ENCODE measurements at regions not wholly inside any gene's neighbourhood (a gene's known extent, or its start where the extent isn't known, plus 50 kb on each side); places are given as distances from the start of the nearest gene placed in this dataset.

DNA sequence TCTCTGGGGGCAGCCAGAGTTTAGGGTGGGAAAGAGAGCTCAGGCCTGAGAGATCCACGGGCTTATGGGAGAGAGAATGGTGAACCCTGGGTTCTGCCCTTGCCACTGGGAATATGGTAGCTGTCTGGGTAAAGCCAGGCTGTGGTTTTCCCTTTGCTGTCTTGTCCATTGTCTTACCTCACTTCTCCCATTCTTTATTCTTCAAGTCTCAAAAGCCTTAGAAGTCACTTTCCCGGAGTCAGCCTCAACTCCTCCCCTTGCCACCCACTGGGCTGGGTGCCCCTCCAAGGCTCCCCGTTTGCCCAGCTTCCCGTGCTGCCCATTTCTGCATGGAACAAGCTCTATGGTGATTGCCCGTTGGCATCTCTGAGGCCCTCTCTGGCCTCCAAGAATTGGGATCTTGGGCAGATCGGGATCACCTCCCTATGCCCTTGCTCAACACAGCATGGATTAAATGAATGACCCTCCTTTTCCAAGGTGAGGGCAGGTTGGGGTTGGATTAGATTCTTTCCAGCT lies 228.2 kb downstream of the HAUS1 start:
- Histone ChIP-seq H3K9ac (ENCODE audit: low read length) (no peak overlapping the region), H2AFZ (ENCODE audit: low read depth, low read length) (no peak overlapping the region), H3K4me2 (ENCODE audit: low read length) (no peak overlapping the region), H3K27me3 (ENCODE audit: insufficient read depth, low read length) (peaks cover 23% of the 10 kb centered on the region), H3K79me2 (ENCODE audit: insufficient read depth, low read length) (no peaks in the 10 kb centered on the region), H3K4me1 (ENCODE audit: insufficient read depth, low read length) (peaks cover 14% of the 10 kb centered on the region), H3K27ac (ENCODE audit: low read depth, low read length) (no peak overlapping the region), H3K4me3 (ENCODE audit: insufficient read depth, low read depth, low read length) (no peak overlapping the region), H4K20me1 (ENCODE audit: insufficient read depth, low read length) (no peaks in the 10 kb centered on the region), H3K36me3 (ENCODE audit: insufficient read depth, low read length) (no peaks in the 10 kb centered on the region), H3K9me3 (ENCODE audit: insufficient read depth, low read depth, low read length) (no peaks in the 10 kb centered on the region)
- Mint-ChIP-seq H3K27ac (ENCODE audit: unreplicated experiment) (no peak overlapping the region), H3K36me3 (ENCODE audit: low read depth, unreplicated experiment) (peaks cover 1% of the 10 kb centered on the region), H3K4me3 (ENCODE audit: unreplicated experiment) (peak overlapping the region; percentile 3), H3K27me3 (ENCODE audit: low read depth, unreplicated experiment) (peaks cover 36% of the 10 kb centered on the region), H3K9me3 (ENCODE audit: unreplicated experiment) (no peaks in the 10 kb centered on the region), H3K4me1 (ENCODE audit: low read depth, unreplicated experiment) (peaks cover 12% of the 10 kb centered on the region)
- FAIRE-seq (no peak), DNase-seq (ENCODE audit: low read depth) (no peak)
- TF ChIP-seq EZH2 (IDR thresholded peaks at IDR 0.05; ENCODE audit: insufficient read depth, low read length) = no peak
- TF ChIP-seq CTCF (IDR thresholded peaks at IDR 0.05; ENCODE audit: insufficient read depth, low read depth, low read length) = no peak

GRCh38 chr18:46332921-46333341 lies 228.7 kb downstream of the HAUS1 start:
- Histone ChIP-seq H3K4me1 (ENCODE audit: insufficient read depth, low read length) (peaks cover 14% of the 10 kb centered on the region), H3K36me3 (ENCODE audit: insufficient read depth, low read length) (no peaks in the 10 kb centered on the region), H3K79me2 (ENCODE audit: insufficient read depth, low read length) (no peaks in the 10 kb centered on the region), H3K9ac (ENCODE audit: low read length) (no peak overlapping the region), H3K4me3 (ENCODE audit: insufficient read depth, low read depth, low read length) (no peak overlapping the region), H3K27ac (ENCODE audit: low read depth, low read length) (no peak overlapping the region), H3K9me3 (ENCODE audit: insufficient read depth, low read depth, low read length) (no peaks in the 10 kb centered on the region), H3K4me2 (ENCODE audit: low read length) (peak overlapping the region; percentile 92), H2AFZ (ENCODE audit: low read depth, low read length) (no peak overlapping the region), H3K27me3 (ENCODE audit: insufficient read depth, low read length) (peaks cover 25% of the 10 kb centered on the region), H4K20me1 (ENCODE audit: insufficient read depth, low read length) (no peaks in the 10 kb centered on the region)
- peaks cover 40% of the 10 kb centered on the region for H3K27me3 Mint-ChIP-seq (ENCODE audit: low read depth, unreplicated experiment)
- peak overlapping the region; percentile 83 for H3K4me3 Mint-ChIP-seq (ENCODE audit: unreplicated experiment)
- H3K4me1 Mint-ChIP-seq (ENCODE audit: low read depth, unreplicated experiment) = peaks cover 12% of the 10 kb centered on the region
- no peak for TF ChIP-seq EZH2 (IDR thresholded peaks at IDR 0.05; ENCODE audit: insufficient read depth, low read length)
- no peak for TF ChIP-seq CTCF (IDR thresholded peaks at IDR 0.05; ENCODE audit: insufficient read depth, low read depth, low read length)
- no peaks in the 10 kb centered on the region for H3K9me3 Mint-ChIP-seq (ENCODE audit: unreplicated experiment)
- no peak overlapping the region for H3K27ac Mint-ChIP-seq (ENCODE audit: unreplicated experiment)
- peaks cover 1% of the 10 kb centered on the region for H3K36me3 Mint-ChIP-seq (ENCODE audit: low read depth, unreplicated experiment)
- no peak for DNase-seq (ENCODE audit: low read depth)
- no peak for FAIRE-seq

DNA sequence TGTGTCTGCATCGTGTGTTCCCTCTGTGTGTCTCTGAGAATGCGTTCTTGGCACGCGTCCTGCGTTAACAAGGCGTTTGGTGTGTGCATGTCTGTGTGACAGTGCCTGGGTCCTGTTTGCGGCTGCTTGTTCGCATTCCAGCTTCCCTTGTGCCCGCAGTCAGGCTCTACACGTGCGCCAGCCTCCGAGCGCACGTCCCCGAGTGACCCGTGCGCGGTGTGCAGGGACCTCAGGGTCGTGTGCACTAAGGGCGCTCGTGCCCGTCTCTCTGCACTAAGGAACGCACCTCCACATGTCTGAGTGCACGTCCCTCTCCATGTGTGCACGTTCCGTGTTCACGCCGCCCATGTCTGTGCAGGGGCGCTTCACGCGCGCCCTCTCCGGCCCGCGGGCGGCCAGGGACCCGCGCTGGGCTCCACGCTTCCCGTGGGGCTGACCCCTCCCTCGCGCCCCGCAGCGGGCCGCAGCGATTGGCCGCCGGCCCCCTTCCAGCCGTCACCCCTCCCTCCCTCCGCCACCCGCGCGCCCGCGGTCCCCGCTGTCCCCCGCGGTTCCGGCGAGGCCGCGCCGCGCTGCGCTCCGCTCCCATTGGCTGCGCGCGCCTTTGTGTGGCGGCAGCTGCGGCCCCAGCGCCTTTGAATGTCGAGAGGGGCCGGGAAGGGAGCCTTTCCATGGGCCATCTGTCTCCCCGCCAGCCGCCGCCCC lies 229.4 kb downstream of the HAUS1 start:
- no peak overlapping the region for H3K9ac ChIP-seq (ENCODE audit: low read length)
- FAIRE-seq (no peak), DNase-seq (ENCODE audit: low read depth) (peak; percentile 20)
- peak overlapping the region; percentile 84 for H2AFZ ChIP-seq (ENCODE audit: low read depth, low read length)
- no peak overlapping the region for H3K27ac ChIP-seq (ENCODE audit: low read depth, low read length)
- peaks cover 12% of the 10 kb centered on the region for H3K4me1 Mint-ChIP-seq (ENCODE audit: low read depth, unreplicated experiment)
- H3K4me1 ChIP-seq (ENCODE audit: insufficient read depth, low read length) = peaks cover 14% of the 10 kb centered on the region
- H3K4me3 ChIP-seq (ENCODE audit: insufficient read depth, low read depth, low read length) = peak overlapping the region; percentile 55
- TF ChIP-seq CTCF (IDR thresholded peaks at IDR 0.05; ENCODE audit: insufficient read depth, low read depth, low read length) (no peak), EZH2 (IDR thresholded peaks at IDR 0.05; ENCODE audit: insufficient read depth, low read length) (peak; percentile 32)
- H3K36me3 Mint-ChIP-seq (ENCODE audit: low read depth, unreplicated experiment) = peaks cover 1% of the 10 kb centered on the region
- peaks cover 45% of the 10 kb centered on the region for H3K27me3 Mint-ChIP-seq (ENCODE audit: low read depth, unreplicated experiment)
- H3K36me3 ChIP-seq (ENCODE audit: insufficient read depth, low read length) = no peaks in the 10 kb centered on the region
- peak overlapping the region; percentile 83 for H3K4me3 Mint-ChIP-seq (ENCODE audit: unreplicated experiment)
- H4K20me1 ChIP-seq (ENCODE audit: insufficient read depth, low read length) = no peaks in the 10 kb centered on the region
- no peaks in the 10 kb centered on the region for H3K79me2 ChIP-seq (ENCODE audit: insufficient read depth, low read length)
- no peaks in the 10 kb centered on the region for H3K9me3 ChIP-seq (ENCODE audit: insufficient read depth, low read depth, low read length)
- peak overlapping the region; percentile 92 for H3K4me2 ChIP-seq (ENCODE audit: low read length)
- peaks cover 32% of the 10 kb centered on the region for H3K27me3 ChIP-seq (ENCODE audit: insufficient read depth, low read length)
- H3K9me3 Mint-ChIP-seq (ENCODE audit: unreplicated experiment) = no peaks in the 10 kb centered on the region
- no peak overlapping the region for H3K27ac Mint-ChIP-seq (ENCODE audit: unreplicated experiment)

Data from astrocyte (in vitro differentiated cells and primary cell).